ENCODE measurements at regions not wholly inside any gene's neighbourhood (a gene's known extent, or its start where the extent isn't known, plus 50 kb on each side); places are given as distances from the start of the nearest gene placed in this dataset.

DNA sequence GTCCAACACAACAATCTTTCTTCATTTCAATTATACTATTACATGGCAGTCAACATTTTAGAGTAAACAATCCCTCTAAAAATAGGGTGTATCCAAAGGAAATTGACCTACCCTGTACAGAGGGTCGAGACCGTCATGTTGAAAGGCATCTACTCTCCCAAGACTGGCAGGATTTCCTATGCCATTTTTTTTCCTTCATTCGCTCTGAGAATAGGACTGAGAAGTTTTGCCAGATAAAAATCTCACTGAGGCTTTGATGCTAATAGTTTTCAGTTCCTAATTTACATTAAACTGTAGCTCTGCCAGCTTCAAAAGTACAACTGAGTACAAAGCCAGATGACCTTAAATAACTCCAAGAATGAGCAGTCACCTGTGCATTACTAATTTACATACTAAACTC is 84.5 kb upstream of the SEMA3C start:
- no peak for TF ChIP-seq POLR2A (IDR thresholded peaks at IDR 0.05; ENCODE audit: low read depth, low read length)
- TF ChIP-seq, protein P1, sequence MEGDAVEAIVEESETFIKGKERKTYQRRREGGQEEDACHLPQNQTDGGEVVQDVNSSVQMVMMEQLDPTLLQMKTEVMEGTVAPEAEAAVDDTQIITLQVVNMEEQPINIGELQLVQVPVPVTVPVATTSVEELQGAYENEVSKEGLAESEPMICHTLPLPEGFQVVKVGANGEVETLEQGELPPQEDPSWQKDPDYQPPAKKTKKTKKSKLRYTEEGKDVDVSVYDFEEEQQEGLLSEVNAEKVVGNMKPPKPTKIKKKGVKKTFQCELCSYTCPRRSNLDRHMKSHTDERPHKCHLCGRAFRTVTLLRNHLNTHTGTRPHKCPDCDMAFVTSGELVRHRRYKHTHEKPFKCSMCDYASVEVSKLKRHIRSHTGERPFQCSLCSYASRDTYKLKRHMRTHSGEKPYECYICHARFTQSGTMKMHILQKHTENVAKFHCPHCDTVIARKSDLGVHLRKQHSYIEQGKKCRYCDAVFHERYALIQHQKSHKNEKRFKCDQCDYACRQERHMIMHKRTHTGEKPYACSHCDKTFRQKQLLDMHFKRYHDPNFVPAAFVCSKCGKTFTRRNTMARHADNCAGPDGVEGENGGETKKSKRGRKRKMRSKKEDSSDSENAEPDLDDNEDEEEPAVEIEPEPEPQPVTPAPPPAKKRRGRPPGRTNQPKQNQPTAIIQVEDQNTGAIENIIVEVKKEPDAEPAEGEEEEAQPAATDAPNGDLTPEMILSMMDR (IDR thresholded peaks at IDR 0.05; ENCODE audit: extremely low read depth in 1 of 2, insufficient read depth in 1 of 2, low read depth in 1 of 2, low read length in 2 of 2), result no peak
- TF ChIP-seq GATA2 (IDR thresholded peaks at IDR 0.05; ENCODE audit: insufficient read depth, insufficient read length, low read depth, low read length), result no peak
- TF ChIP-seq, protein P2, sequence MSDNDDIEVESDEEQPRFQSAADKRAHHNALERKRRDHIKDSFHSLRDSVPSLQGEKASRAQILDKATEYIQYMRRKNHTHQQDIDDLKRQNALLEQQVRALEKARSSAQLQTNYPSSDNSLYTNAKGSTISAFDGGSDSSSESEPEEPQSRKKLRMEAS (IDR thresholded peaks at IDR 0.05; ENCODE audit: insufficient read depth, insufficient read length), result no peak
